SK-N-SH treated with all-trans-retinoic acid at 6 μM for 48 hours (cell line): ENCODE measurements at regions not wholly inside any gene's neighbourhood (a gene's known extent, or its start where the extent isn't known, plus 50 kb on each side); places are given as distances from the start of the nearest gene placed in this dataset.

Source experiments
- ARNTL ChIP-seq: fragments of 450-650 bp; formaldehyde crosslinking; IDR thresholded peaks from 2 replicates; pipeline ENCODE4 v1.5.0; 2020; ENCODE audit warnings: low read depth, mild to moderate bottlenecking, moderate library complexity, borderline replicate concordance
- CSRNP3 ChIP-seq: fragments of 250-450 bp; sonication (Bioruptor Pico); IDR thresholded peaks from 2 replicates; pipeline ENCODE4 v1.5.1; 2021; ENCODE audit warnings: mild to moderate bottlenecking, moderate library complexity
- ESRRG ChIP-seq: fragments of 250-450 bp; sonication (Bioruptor Pico); IDR thresholded peaks from 2 replicates; pipeline ENCODE4 v1.6.1; 2021; ENCODE audit warnings: mild to moderate bottlenecking
- ZFP30 ChIP-seq: fragments of 450-650 bp; formaldehyde crosslinking; IDR thresholded peaks from 2 replicates; pipeline ENCODE4 v1.5.0; 2022; ENCODE audit warnings: mild to moderate bottlenecking, moderate library complexity
- ZNF565 ChIP-seq: fragments of 450-650 bp; formaldehyde crosslinking; conservative IDR thresholded peaks from 2 replicates; pipeline ENCODE4 v1.5.0; 2020; ENCODE audit warnings: low read depth, mild to moderate bottlenecking, moderate library complexity
- TF ChIP-seq, protein P1 (sequence below): fragments of 250-450 bp; sonication (Bioruptor Pico); IDR thresholded peaks from 2 replicates; pipeline ENCODE4 v1.8.0; 2020; ENCODE audit warnings: mild to moderate bottlenecking, moderate library complexity, borderline replicate concordance

DNA sequence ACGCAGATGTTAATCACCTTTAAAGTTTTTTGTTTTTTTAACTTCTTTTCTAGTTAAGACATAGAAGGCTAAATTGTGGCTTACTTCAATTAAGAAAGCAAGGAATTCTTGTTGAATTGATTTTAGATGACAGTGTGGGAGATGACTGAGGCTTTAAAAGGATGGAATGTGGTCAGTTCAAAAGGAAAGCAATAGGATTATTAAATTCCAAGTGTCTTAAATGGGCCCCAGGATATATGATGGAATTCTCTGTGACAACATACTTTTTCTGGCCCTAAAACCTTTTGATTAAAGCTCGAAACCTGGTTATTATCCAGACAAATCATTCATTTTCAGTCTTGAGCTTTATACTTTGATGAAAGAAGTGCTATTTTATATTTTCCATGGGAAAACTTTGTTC lies 179.0 kb upstream of the TMEFF2 start:
- TF ChIP-seq ARNTL (CRISPR knock-in tag), result no peak
- TF ChIP-seq ZFP30 (CRISPR knock-in tag), result no peak
- TF ChIP-seq ZNF565 (CRISPR knock-in tag), result no peak
- TF ChIP-seq ESRRG (CRISPR knock-in tag), result no peak
- no peak for TF ChIP-seq CSRNP3
- TF ChIP-seq, protein P1, sequence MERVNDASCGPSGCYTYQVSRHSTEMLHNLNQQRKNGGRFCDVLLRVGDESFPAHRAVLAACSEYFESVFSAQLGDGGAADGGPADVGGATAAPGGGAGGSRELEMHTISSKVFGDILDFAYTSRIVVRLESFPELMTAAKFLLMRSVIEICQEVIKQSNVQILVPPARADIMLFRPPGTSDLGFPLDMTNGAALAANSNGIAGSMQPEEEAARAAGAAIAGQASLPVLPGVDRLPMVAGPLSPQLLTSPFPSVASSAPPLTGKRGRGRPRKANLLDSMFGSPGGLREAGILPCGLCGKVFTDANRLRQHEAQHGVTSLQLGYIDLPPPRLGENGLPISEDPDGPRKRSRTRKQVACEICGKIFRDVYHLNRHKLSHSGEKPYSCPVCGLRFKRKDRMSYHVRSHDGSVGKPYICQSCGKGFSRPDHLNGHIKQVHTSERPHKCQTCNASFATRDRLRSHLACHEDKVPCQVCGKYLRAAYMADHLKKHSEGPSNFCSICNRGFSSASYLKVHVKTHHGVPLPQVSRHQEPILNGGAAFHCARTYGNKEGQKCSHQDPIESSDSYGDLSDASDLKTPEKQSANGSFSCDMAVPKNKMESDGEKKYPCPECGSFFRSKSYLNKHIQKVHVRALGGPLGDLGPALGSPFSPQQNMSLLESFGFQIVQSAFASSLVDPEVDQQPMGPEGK (CRISPR knock-in tag), result no peak
